ENCODE measurements at regions not wholly inside any gene's neighbourhood (a gene's known extent, or its start where the extent isn't known, plus 50 kb on each side); places are given as distances from the start of the nearest gene placed in this dataset.
"Not testable (repeated sequence)": the region's sequence is repeated elsewhere in the genome, so short reads cannot be mapped to it uniquely, and the experiment has no call there.

DNA sequence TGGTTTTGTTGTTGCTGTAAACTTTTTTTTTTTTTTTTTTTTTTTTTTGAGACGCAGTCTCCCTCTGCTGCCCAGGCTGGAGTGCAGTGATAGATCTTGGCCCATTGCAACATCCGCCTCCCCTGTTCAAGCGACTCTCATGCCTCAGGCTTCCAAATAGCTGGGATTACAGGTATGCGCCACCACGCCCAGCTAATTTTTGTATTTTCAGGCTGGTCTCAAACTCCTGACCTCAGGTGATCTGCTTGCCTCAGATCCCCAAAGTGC is 78.9 kb upstream of the SLC45A1 start:
- intact Hi-C loops (cut with DNase I), result loop anchor here (5.0 kb wide), 2 partner anchors 207 to 222 kb away; no protein-coding TSS in a partner anchor
- no peak for DNase-seq (ENCODE audit: low spot score in 2 of 2)
- Histone ChIP-seq H3K4me1 (no peaks in the 10 kb centered on the region), H3K4me3 (no peak overlapping the region), H3K36me3 (no peaks in the 10 kb centered on the region), H3K27me3 (no peaks in the 10 kb centered on the region), H3K27ac (no peak overlapping the region), H3K9me3 (no peaks in the 10 kb centered on the region)
- TF ChIP-seq CTCF (IDR thresholded peaks at IDR 0.05), result peak in 2 of 3 experiments; percentile 18 to 39

DNA sequence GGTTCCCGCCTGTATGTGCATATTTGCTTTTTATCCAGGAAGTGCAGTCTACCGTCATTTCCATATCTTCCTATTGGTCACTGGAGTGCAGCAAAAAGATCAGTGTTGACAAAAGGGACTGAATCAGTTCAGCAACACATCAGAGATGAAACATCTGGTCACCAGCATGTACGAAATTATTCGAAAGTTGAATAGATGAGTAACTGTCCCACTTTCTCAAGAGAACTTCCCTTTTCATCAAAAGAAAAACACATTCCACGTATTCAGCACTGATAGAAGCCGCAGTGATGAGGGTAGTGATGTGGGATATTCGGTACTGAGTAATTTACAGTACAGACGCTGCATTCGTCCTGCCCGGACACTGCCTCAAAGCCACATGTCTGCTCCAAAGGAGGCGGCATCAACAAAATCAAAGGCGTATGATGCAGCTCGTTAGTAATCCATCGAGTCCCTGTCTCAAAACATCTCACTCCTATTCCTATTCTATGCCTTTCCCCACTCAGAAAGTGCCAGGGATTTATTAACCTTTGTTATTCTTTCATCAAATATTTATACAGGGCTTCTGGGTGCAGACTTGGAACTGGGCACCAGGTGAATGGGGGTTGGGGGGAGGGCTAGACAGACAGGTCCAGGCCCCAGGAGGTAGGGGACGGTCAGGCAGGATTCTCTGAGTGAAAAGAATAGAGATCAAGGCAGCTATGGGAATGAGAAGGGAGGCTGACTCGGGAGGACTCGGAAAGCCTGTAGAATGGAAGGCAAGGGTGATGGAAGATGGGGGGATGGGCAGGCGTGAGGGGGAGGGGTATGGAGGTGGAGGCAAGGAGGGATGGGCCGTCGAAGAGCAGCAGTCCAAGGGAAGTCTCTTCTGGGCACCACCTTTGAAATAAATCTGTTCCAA is 79.5 kb upstream of the SLC45A1 start:
- no peak overlapping the region for H3K4me3 ChIP-seq
- TF ChIP-seq CTCF (IDR thresholded peaks at IDR 0.05), result no peak
- H3K9me3 ChIP-seq, result no peaks in the 10 kb centered on the region
- no peak overlapping the region for H3K27ac ChIP-seq
- no peaks in the 10 kb centered on the region for H3K4me1 ChIP-seq
- H3K27me3 ChIP-seq, result no peaks in the 10 kb centered on the region
- intact Hi-C loops (cut with DNase I), result loop anchor here (5.0 kb wide), 2 partner anchors 206 to 221 kb away; no protein-coding TSS in a partner anchor
- H3K36me3 ChIP-seq, result no peaks in the 10 kb centered on the region
- no peak for DNase-seq (ENCODE audit: low spot score in 2 of 2)

DNA sequence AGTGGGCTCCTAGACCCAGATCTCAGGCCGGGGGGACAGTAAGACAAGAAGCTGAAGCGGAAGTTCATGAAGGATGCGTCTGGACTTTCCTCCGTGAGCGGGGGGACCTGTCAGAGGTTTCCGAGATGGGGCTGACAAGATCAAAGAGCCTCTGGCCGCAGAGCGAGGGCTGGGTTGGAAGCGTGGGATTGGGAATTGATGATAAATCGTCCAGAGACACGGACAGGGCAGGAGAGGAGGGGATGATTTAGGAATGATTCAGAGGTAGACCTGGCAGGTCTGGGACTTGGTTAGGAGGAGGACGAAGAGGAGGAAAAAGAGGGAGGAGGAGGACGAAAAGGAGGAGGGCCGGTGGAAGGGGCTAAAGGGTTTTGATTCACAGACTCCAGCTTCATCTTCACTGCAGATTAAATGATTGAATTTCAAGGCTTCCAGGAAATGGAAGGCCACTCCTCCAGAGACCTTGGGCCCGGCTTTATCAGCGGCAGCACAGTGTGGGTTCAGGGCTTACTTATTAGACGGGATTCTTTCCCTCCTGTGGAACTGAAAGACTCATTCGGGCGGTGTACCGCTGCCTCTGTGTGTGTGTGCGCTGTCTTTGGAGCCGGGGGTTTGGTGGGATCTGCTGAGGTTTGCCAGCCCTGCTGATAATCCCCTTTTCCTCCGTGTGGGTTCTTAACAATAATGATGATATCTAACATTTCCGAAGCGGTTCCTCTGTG is 85.7 kb upstream of the SLC45A1 start:
- H3K27me3 ChIP-seq, result no peaks in the 10 kb centered on the region
- H3K9me3 ChIP-seq, result no peaks in the 10 kb centered on the region
- H3K36me3 ChIP-seq, result no peaks in the 10 kb centered on the region
- H3K4me1 ChIP-seq, result no peaks in the 10 kb centered on the region
- TF ChIP-seq CTCF (IDR thresholded peaks at IDR 0.05), result no peak
- DNase-seq (ENCODE audit: low spot score in 2 of 2), result no peak
- no peak overlapping the region for H3K27ac ChIP-seq
- intact Hi-C loops (cut with DNase I), result no loop called here
- H3K4me3 ChIP-seq, result no peak overlapping the region

DNA sequence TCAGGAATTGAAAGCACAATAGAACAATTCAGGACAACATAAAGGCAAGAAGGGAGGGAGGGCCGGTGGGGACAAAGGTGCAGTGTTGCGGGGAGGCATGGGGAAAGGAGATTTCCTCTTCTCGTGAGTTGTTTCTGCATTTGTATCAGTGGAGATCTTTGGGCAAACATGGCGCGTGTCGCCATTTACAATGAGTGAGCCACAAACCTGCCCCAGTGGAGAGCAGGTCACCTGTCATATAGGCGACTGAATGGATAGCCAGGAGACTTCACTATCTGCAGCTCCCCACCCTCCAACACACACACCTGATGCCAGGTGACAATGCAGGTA is 87.7 kb upstream of the SLC45A1 start:
- no peak for TF ChIP-seq CTCF (IDR thresholded peaks at IDR 0.05)
- no peaks in the 10 kb centered on the region for H3K27me3 ChIP-seq
- H3K4me1 ChIP-seq, result no peaks in the 10 kb centered on the region
- H3K36me3 ChIP-seq, result no peaks in the 10 kb centered on the region
- no peak for DNase-seq (ENCODE audit: low spot score in 2 of 2)
- intact Hi-C loops (cut with DNase I), result no loop called here
- H3K27ac ChIP-seq, result no peak overlapping the region
- no peak overlapping the region for H3K4me3 ChIP-seq
- no peaks in the 10 kb centered on the region for H3K9me3 ChIP-seq

DNA sequence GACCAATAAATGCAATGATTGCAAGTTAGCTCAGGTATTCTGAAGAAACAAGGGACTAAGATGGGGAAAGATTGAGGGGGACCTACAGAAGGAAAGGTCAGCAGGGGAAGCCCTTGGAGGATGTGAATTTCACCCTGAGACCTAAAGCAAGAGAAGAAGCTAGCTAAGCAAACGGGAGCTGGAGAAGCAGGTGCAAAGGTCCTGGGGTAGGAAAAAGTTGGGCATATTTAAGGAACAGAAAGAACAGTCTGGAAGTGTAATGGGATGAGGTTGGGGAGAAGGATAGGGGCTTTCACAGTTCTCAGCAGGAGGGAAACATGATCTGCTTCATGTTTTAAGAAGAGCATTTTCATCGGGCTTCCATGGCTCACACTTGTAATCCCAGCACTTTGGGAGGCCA is 89.7 kb upstream of the SLC45A1 start:
- H3K36me3 ChIP-seq, result no peaks in the 10 kb centered on the region
- no peak overlapping the region for H3K4me3 ChIP-seq
- no peaks in the 10 kb centered on the region for H3K9me3 ChIP-seq
- H3K27ac ChIP-seq, result no peak overlapping the region
- DNase-seq (ENCODE audit: low spot score in 2 of 2), result no peak
- no peak for TF ChIP-seq CTCF (IDR thresholded peaks at IDR 0.05)
- intact Hi-C loops (cut with DNase I), result no loop called here
- no peaks in the 10 kb centered on the region for H3K4me1 ChIP-seq
- H3K27me3 ChIP-seq, result no peaks in the 10 kb centered on the region

DNA sequence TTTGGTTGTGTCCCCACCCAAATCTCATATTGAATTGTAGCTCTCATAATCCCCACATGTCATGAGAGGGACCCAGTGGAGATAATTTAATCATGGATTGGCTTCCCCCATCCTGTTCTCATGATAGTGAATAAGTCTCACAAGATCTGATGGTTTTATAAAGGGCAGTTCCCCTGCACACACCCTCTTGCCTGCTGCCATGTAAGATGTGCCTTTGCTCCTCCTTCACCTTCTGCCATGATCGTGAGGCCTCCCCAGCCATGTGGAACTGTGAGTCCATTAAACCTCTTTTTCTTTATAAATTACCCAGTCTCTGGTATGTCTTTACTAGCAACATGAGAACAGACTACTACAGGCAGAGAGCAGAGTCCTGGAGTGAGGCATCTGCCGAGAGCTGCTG is 90.2 kb upstream of the SLC45A1 start:
- H3K4me3 ChIP-seq; intact Hi-C loops (cut with DNase I); H3K27me3 ChIP-seq; H3K36me3 ChIP-seq; DNase-seq (ENCODE audit: low spot score in 2 of 2); H3K4me1 ChIP-seq; H3K9me3 ChIP-seq; H3K27ac ChIP-seq: not testable (repeated sequence)
